ENCODE measurements at regions not wholly inside any gene's neighbourhood (a gene's known extent, or its start where the extent isn't known, plus 50 kb on each side); places are given as distances from the start of the nearest gene placed in this dataset.

- H3K4me2 ChIP-seq (ENCODE audit: insufficient read depth, low read length), result no peak overlapping the region
- H4K20me1 ChIP-seq (replicated peaks; ENCODE audit: control insufficient read depth, insufficient read depth, low read length), result no peaks in the 10 kb centered on the region; the same call in 1 of the 2 replicates
- DNase-seq (ENCODE audit: extremely low read depth in 1 of 4, low spot score in 3 of 4) (no peak), ATAC-seq (no peak), FAIRE-seq (no peak)
- no peak overlapping the region for H3K27ac ChIP-seq (ENCODE audit: extremely low read depth, low read depth, low read length)
- WGBS (ENCODE audit: insufficient coverage, low coverage, missing lambda C conversion rate), result 0% methylated on average over 3 of the region's 3 CpGs
- no peaks in the 10 kb centered on the region for H3K9me1 ChIP-seq (ENCODE audit: control insufficient read depth, insufficient read depth, low read length)
- intact Hi-C loops (cut with micrococcal nuclease), result no loop called here
- BruUV-seq (replicated peaks), result no TSS peak
- H3K9ac ChIP-seq (ENCODE audit: insufficient read depth in 1 of 2, low read depth in 2 of 2, low read length in 2 of 2), result no peak overlapping the region
- H3K9me3 ChIP-seq (replicated peaks; ENCODE audit: control insufficient read depth, insufficient read depth, low read depth, low read length), result no peaks in the 10 kb centered on the region
- H3K4me3 ChIP-seq, result no peak overlapping the region
- H3K4me1 ChIP-seq (replicated peaks in 1 of 2; ENCODE audit: control insufficient read depth in 2 of 2, insufficient read depth in 2 of 2, low read length in 2 of 2), result no peaks in the 10 kb centered on the region
- in situ Hi-C loops (cut with MboI), result no loop called here
- H3K79me2 ChIP-seq (ENCODE audit: control insufficient read depth, insufficient read depth, low read length), result no peaks in the 10 kb centered on the region
- CTCF ChIA-PET (ENCODE audit: low intra/inter-chr PET ratio), result no interaction called here
- POLR2A ChIA-PET, result no interaction called here
- H3K36me3 ChIP-seq (ENCODE audit: control insufficient read depth, insufficient read depth, low read length), result no peaks in the 10 kb centered on the region
- peaks cover 0 to 20% of the 10 kb centered on the region in 2 experiments; a peak in 2 of 5 replicates for H3K27me3 ChIP-seq (ENCODE audit: control insufficient read depth in 2 of 2, insufficient read depth in 2 of 2, low read length in 2 of 2)
- H2AFZ ChIP-seq (ENCODE audit: low read depth, low read length), result no peak overlapping the region
- TF ChIP-seq FOXJ3 (CRISPR knock-in tag; IDR thresholded peaks at IDR 0.05) (no peak), CUX1 (CRISPR knock-in tag; IDR thresholded peaks at IDR 0.05) (no peak), TAL1 (IDR thresholded peaks at IDR 0.05) (no peak), JUNB (CRISPR knock-in tag; conservative IDR thresholded peaks at IDR 0.05) (no peak), ZNF318 (IDR thresholded peaks at IDR 0.05; ENCODE audit: borderline replicate concordance in 1 of 2, low read depth in 1 of 2) (no peak), PHB (CRISPR knock-in tag; IDR thresholded peaks at IDR 0.05) (no peak), TCF15 (CRISPR knock-in tag; IDR thresholded peaks at IDR 0.05) (no peak), ARID2 (IDR thresholded peaks at IDR 0.05) (no peak)
These were observed 100.6 kb upstream of the ST8SIA3 start for GRCh38 chr18:57251747-57252146.
